ENCODE measurements at regions not wholly inside any gene's neighbourhood (a gene's known extent, or its start where the extent isn't known, plus 50 kb on each side); places are given as distances from the start of the nearest gene placed in this dataset.

GRCh38 chr2:10188729-10189305 is 66.3 kb downstream of the RRM2 start:
- DNase-seq: no peak
- ChIA-PET CTCF (no interaction called here), POLR2A (no interaction called here)
- Histone ChIP-seq H3K9me3 (ENCODE audit: control extremely low read depth in 1 of 5, control insufficient read depth in 4 of 5, insufficient read depth in 2 of 5, low read depth in 1 of 5, low read length in 4 of 5) (no peaks in the 10 kb centered on the region), H3K4me3 (ENCODE audit: control insufficient read depth in 1 of 7, extremely low read depth in 1 of 7, insufficient read depth in 4 of 7, low read depth in 2 of 7, low read length in 6 of 7) (no peak overlapping the region), H3K27me3 (replicated peaks in 2 of 5; ENCODE audit: control insufficient read depth in 4 of 5, insufficient read depth in 5 of 5, low read length in 4 of 5) (no peaks in the 10 kb centered on the region), H3K4me1 (ENCODE audit: control extremely low read depth in 1 of 4, control insufficient read depth in 4 of 4, insufficient read depth in 4 of 4, low read length in 3 of 4) (peaks cover 0 to 6% (median 0%) of the 10 kb centered on the region in 4 experiments), H3K36me3 (ENCODE audit: control insufficient read depth in 4 of 4, insufficient read depth in 4 of 4, low read length in 3 of 4) (no peaks in the 10 kb centered on the region), H3K27ac (ENCODE audit: insufficient read depth in 1 of 2, low read depth in 1 of 2, low read length in 2 of 2, poor library complexity in 1 of 2, severe bottlenecking in 2 of 2) (no peak overlapping the region)
- WGBS (ENCODE audit: insufficient coverage): 97% methylated on average over 6 of the region's 12 CpGs

DNA sequence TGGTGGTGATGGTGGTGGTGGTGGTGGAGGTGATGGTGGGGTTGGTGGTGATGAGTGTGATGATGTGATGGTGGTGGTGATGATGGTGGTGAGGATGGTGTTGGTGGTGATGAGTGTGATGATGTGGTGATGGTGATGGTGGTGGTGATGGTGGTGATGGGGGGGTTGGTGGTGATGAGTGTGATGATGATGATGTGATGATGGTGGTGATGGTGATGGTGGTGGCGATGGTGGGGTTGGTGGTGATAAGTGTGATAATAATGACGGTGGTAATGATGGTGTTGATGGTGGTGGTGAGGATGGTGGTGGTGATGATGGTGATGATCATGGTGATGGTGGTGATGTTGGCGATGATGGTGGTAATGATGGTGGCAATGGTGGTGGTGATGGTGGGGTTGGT is 67.7 kb downstream of the RRM2 start:
- ChIA-PET POLR2A (no interaction called here), CTCF (no interaction called here)
- Histone ChIP-seq H3K27ac (ENCODE audit: insufficient read depth in 1 of 2, low read depth in 1 of 2, low read length in 2 of 2, poor library complexity in 1 of 2, severe bottlenecking in 2 of 2) (no peak overlapping the region), H3K36me3 (ENCODE audit: control insufficient read depth in 4 of 4, insufficient read depth in 4 of 4, low read length in 3 of 4) (peaks cover 0 to 5% (median 0%) of the 10 kb centered on the region in 4 experiments), H3K4me1 (ENCODE audit: control extremely low read depth in 1 of 4, control insufficient read depth in 4 of 4, insufficient read depth in 4 of 4, low read length in 3 of 4) (peaks cover 0 to 6% (median 0%) of the 10 kb centered on the region in 4 experiments), H3K4me3 (ENCODE audit: control insufficient read depth in 1 of 7, extremely low read depth in 1 of 7, insufficient read depth in 4 of 7, low read depth in 2 of 7, low read length in 6 of 7) (no peak overlapping the region), H3K27me3 (replicated peaks in 2 of 5; ENCODE audit: control insufficient read depth in 4 of 5, insufficient read depth in 5 of 5, low read length in 4 of 5) (no peaks in the 10 kb centered on the region), H3K9me3 (ENCODE audit: control extremely low read depth in 1 of 5, control insufficient read depth in 4 of 5, insufficient read depth in 2 of 5, low read depth in 1 of 5, low read length in 4 of 5) (no peaks in the 10 kb centered on the region)
- 100% methylated on average over 2 of the region's 3 CpGs for WGBS (ENCODE audit: insufficient coverage)
- no peak for DNase-seq

DNA sequence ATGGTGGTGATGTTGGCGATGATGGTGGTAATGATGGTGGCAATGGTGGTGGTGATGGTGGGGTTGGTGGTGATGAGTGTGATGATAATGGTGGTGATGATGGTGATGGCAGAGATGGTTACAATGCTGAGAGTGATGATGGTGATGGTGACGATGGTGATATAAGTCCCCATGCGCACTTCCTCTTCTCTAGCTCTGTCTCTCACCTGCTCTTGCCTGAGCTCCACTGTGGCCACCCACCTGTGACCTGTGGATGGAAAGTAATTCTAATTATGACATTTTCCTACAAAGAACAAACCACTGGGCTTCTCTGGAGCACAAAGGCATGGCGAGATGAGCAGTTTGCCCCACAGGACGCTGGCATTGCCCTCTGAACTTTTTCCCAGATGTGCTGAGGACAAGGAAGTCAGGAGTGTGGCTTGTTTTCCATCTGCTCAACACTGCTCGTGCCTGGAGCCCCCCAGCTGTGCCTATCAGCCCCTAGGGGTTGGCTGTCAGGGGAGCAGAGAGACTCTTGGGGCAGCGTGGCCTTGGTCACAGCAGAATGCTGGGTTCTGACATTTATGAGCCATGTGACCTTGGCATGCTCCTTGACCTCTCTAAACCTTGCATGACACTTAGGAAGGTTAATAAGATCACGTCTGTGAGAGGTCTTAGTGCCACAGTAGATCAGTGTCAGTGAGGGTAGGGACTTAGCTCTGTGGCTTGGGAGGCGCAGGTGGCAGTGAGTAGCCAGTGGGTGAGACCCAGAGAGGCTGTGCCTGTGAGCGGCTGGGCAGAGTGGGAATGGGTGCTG is 68.4 kb downstream of the RRM2 start:
- Histone ChIP-seq H3K27me3 (replicated peaks in 2 of 5; ENCODE audit: control insufficient read depth in 4 of 5, insufficient read depth in 5 of 5, low read length in 4 of 5) (no peaks in the 10 kb centered on the region), H3K27ac (ENCODE audit: insufficient read depth in 1 of 2, low read depth in 1 of 2, low read length in 2 of 2, poor library complexity in 1 of 2, severe bottlenecking in 2 of 2) (no peak overlapping the region), H3K36me3 (ENCODE audit: control insufficient read depth in 4 of 4, insufficient read depth in 4 of 4, low read length in 3 of 4) (peaks cover 0 to 5% (median 0%) of the 10 kb centered on the region in 4 experiments), H3K9me3 (ENCODE audit: control extremely low read depth in 1 of 5, control insufficient read depth in 4 of 5, insufficient read depth in 2 of 5, low read depth in 1 of 5, low read length in 4 of 5) (no peaks in the 10 kb centered on the region), H3K4me1 (ENCODE audit: control extremely low read depth in 1 of 4, control insufficient read depth in 4 of 4, insufficient read depth in 4 of 4, low read length in 3 of 4) (peaks cover 0 to 6% (median 0%) of the 10 kb centered on the region in 4 experiments), H3K4me3 (ENCODE audit: control insufficient read depth in 1 of 7, extremely low read depth in 1 of 7, insufficient read depth in 4 of 7, low read depth in 2 of 7, low read length in 6 of 7) (no peak overlapping the region)
- ChIA-PET POLR2A (no interaction called here), CTCF (interaction anchor here (1.5 kb wide), 1 partner anchor 38 kb away, joined by 3 read pairs; no protein-coding TSS in a partner anchor)
- DNase-seq: no peak
- 95% methylated on average over 9 of the region's 10 CpGs for WGBS (ENCODE audit: insufficient coverage)

DNA sequence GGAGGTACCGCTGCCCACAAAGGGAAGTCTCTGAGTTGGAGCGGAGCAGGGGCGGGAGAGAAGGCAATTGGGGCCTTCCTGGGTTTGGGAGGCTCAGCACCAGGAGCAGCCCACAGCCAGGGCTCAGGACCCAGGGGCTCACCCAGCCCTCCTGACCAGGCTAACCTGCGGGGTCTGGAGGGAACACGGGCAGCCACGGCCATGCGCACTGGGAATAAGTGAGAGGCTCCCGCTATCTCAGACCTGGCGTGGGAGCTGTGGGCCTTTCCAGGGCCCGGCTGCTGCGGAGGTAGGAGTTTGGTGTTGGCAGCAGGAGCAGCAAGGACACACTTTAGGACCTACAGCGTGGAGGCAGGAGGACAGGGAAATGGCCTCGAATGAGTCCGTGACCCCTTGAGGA is 69.0 kb downstream of the RRM2 start:
- Histone ChIP-seq H3K36me3 (ENCODE audit: control insufficient read depth in 4 of 4, insufficient read depth in 4 of 4, low read length in 3 of 4) (peaks cover 0 to 5% (median 0%) of the 10 kb centered on the region in 4 experiments), H3K27ac (ENCODE audit: insufficient read depth in 1 of 2, low read depth in 1 of 2, low read length in 2 of 2, poor library complexity in 1 of 2, severe bottlenecking in 2 of 2) (no peak overlapping the region), H3K4me1 (ENCODE audit: control extremely low read depth in 1 of 4, control insufficient read depth in 4 of 4, insufficient read depth in 4 of 4, low read length in 3 of 4) (peaks cover 0 to 6% (median 0%) of the 10 kb centered on the region in 4 experiments), H3K27me3 (replicated peaks in 2 of 5; ENCODE audit: control insufficient read depth in 4 of 5, insufficient read depth in 5 of 5, low read length in 4 of 5) (no peaks in the 10 kb centered on the region), H3K9me3 (ENCODE audit: control extremely low read depth in 1 of 5, control insufficient read depth in 4 of 5, insufficient read depth in 2 of 5, low read depth in 1 of 5, low read length in 4 of 5) (no peaks in the 10 kb centered on the region), H3K4me3 (ENCODE audit: control insufficient read depth in 1 of 7, extremely low read depth in 1 of 7, insufficient read depth in 4 of 7, low read depth in 2 of 7, low read length in 6 of 7) (no peak overlapping the region)
- CTCF ChIA-PET: interaction anchor here (0.6 to 1.6 kb wide), 3 partner anchors 28 to 366 kb away, joined by 3 read pairs; no protein-coding TSS in a partner anchor
- POLR2A ChIA-PET: no interaction called here
- no peak for DNase-seq
- 99% methylated on average over 14 of the region's 14 CpGs for WGBS (ENCODE audit: insufficient coverage)

GRCh38 chr2:10192392-10193015 is 70.0 kb downstream of the RRM2 start:
- Histone ChIP-seq H3K4me1 (ENCODE audit: control extremely low read depth in 1 of 4, control insufficient read depth in 4 of 4, insufficient read depth in 4 of 4, low read length in 3 of 4) (peaks cover 0 to 6% (median 0%) of the 10 kb centered on the region in 4 experiments), H3K4me3 (ENCODE audit: control insufficient read depth in 1 of 7, extremely low read depth in 1 of 7, insufficient read depth in 4 of 7, low read depth in 2 of 7, low read length in 6 of 7) (no peak overlapping the region), H3K27me3 (replicated peaks in 2 of 5; ENCODE audit: control insufficient read depth in 4 of 5, insufficient read depth in 5 of 5, low read length in 4 of 5) (no peaks in the 10 kb centered on the region), H3K36me3 (ENCODE audit: control insufficient read depth in 4 of 4, insufficient read depth in 4 of 4, low read length in 3 of 4) (peaks cover 0 to 5% (median 0%) of the 10 kb centered on the region in 4 experiments), H3K27ac (ENCODE audit: insufficient read depth in 1 of 2, low read depth in 1 of 2, low read length in 2 of 2, poor library complexity in 1 of 2, severe bottlenecking in 2 of 2) (no peak overlapping the region), H3K9me3 (ENCODE audit: control extremely low read depth in 1 of 5, control insufficient read depth in 4 of 5, insufficient read depth in 2 of 5, low read depth in 1 of 5, low read length in 4 of 5) (no peaks in the 10 kb centered on the region)
- WGBS (ENCODE audit: insufficient coverage): 71% methylated on average over 10 of the region's 10 CpGs
- no peak for DNase-seq
- CTCF ChIA-PET: interaction anchor here (0.7 to 1.6 kb wide), 4 partner anchors 8 to 216 kb away, joined by 3 to 4 read pairs (median 3); no protein-coding TSS in a partner anchor
- POLR2A ChIA-PET: interaction anchor here (0.6 kb wide), 1 partner anchor 295 kb away, joined by 3 read pairs; no protein-coding TSS in a partner anchor

- H3K27ac ChIP-seq (ENCODE audit: insufficient read depth in 1 of 2, low read depth in 1 of 2, low read length in 2 of 2, poor library complexity in 1 of 2, severe bottlenecking in 2 of 2): no peak overlapping the region
These were observed 70.8 kb downstream of the RRM2 start for GRCh38 chr2:10193276-10193795.

More at GRCh38 chr2:10193276-10193795, 70.8 kb downstream of the RRM2 start:
- no peak overlapping the region for H3K4me3 ChIP-seq (ENCODE audit: control insufficient read depth in 1 of 7, extremely low read depth in 1 of 7, insufficient read depth in 4 of 7, low read depth in 2 of 7, low read length in 6 of 7)
- POLR2A ChIA-PET: no interaction called here
- no peaks in the 10 kb centered on the region for H3K27me3 ChIP-seq (replicated peaks in 2 of 5; ENCODE audit: control insufficient read depth in 4 of 5, insufficient read depth in 5 of 5, low read length in 4 of 5)
- peaks cover 0 to 6% (median 0%) of the 10 kb centered on the region in 4 experiments for H3K4me1 ChIP-seq (ENCODE audit: control extremely low read depth in 1 of 4, control insufficient read depth in 4 of 4, insufficient read depth in 4 of 4, low read length in 3 of 4)
- CTCF ChIA-PET: interaction anchor here (0.7 to 1.0 kb wide), 2 partner anchors 8 to 216 kb away, joined by 3 to 4 read pairs; no protein-coding TSS in a partner anchor
- WGBS (ENCODE audit: insufficient coverage): 95% methylated on average over 16 of the region's 17 CpGs
- peaks cover 0 to 5% (median 0%) of the 10 kb centered on the region in 4 experiments for H3K36me3 ChIP-seq (ENCODE audit: control insufficient read depth in 4 of 4, insufficient read depth in 4 of 4, low read length in 3 of 4)
- H3K9me3 ChIP-seq (ENCODE audit: control extremely low read depth in 1 of 5, control insufficient read depth in 4 of 5, insufficient read depth in 2 of 5, low read depth in 1 of 5, low read length in 4 of 5): peaks cover 0 to 6% (median 4%) of the 10 kb centered on the region in 5 experiments
- no peak for DNase-seq

Measured in common myeloid progenitor, CD34-positive (primary cell).